Urothelium cell line (cell line): ENCODE measurements at regions not wholly inside any gene's neighbourhood (a gene's known extent, or its start where the extent isn't known, plus 50 kb on each side); places are given as distances from the start of the nearest gene placed in this dataset.

Experiments
- DNase-seq: peaks from one replicate; pipeline ENCODE4 v3.0.0; 2011; ENCODE audit warnings: low spot score, mixed read lengths
- FAIRE-seq: peaks from 2 replicates; lab custom pipeline; 2011; peaks lifted over from hg19 to GRCh38; lab: Jason Lieb, UNC

- peak; percentile 81 for DNase-seq
- FAIRE-seq = peak; percentile 62
Observed at GRCh38 chr11:110896358-110896757, 184.1 kb upstream of the ARHGAP20 start.

GRCh38 chr11:110894224-110894623 is 182.0 kb upstream of the ARHGAP20 start:
- no peak for DNase-seq
- no peak for FAIRE-seq

GRCh38 chr11:110892741-110893285 is 180.6 kb upstream of the ARHGAP20 start:
- DNase-seq (no peak), FAIRE-seq (no peak)

- no peak for DNase-seq
- FAIRE-seq = no peak
Observed at GRCh38 chr11:110891411-110891810, 179.2 kb upstream of the ARHGAP20 start.

- no peak for FAIRE-seq
Observed at GRCh38 chr11:110890995-110891394, 178.8 kb upstream of the ARHGAP20 start.

GRCh38 chr11:110886288-110886970 is 174.2 kb upstream of the ARHGAP20 start:
- DNase-seq (no peak), FAIRE-seq (no peak)

More at GRCh38 chr11:110890995-110891394, 178.8 kb upstream of the ARHGAP20 start:
- no peak for DNase-seq

GRCh38 chr11:110883256-110883655 is 171.0 kb upstream of the ARHGAP20 start:
- FAIRE-seq (no peak), DNase-seq (no peak)

GRCh38 chr11:110878513-110878912 is 166.3 kb upstream of the ARHGAP20 start:
- no peak for FAIRE-seq

GRCh38 chr11:110874437-110875030 is 162.3 kb upstream of the ARHGAP20 start:
- FAIRE-seq = no peak
- no peak for DNase-seq

More at GRCh38 chr11:110878513-110878912, 166.3 kb upstream of the ARHGAP20 start:
- DNase-seq = no peak

GRCh38 chr11:110873975-110874374 is 161.7 kb upstream of the ARHGAP20 start:
- DNase-seq = no peak
- no peak for FAIRE-seq

- DNase-seq = no peak
Observed at GRCh38 chr11:110870816-110871522, 158.7 kb upstream of the ARHGAP20 start.

GRCh38 chr11:110867951-110868350 is 155.7 kb upstream of the ARHGAP20 start:
- no peak for FAIRE-seq
- DNase-seq = no peak

More at GRCh38 chr11:110870816-110871522, 158.7 kb upstream of the ARHGAP20 start:
- peak; percentile 73 for FAIRE-seq

GRCh38 chr11:110866081-110866480 is 153.8 kb upstream of the ARHGAP20 start:
- DNase-seq = no peak
- no peak for FAIRE-seq

- FAIRE-seq (no peak), DNase-seq (no peak)
Observed at GRCh38 chr11:110862407-110862806, 150.2 kb upstream of the ARHGAP20 start.

GRCh38 chr11:110860461-110860860 is 148.2 kb upstream of the ARHGAP20 start:
- FAIRE-seq (no peak), DNase-seq (no peak)

- no peak for DNase-seq
- no peak for FAIRE-seq
Observed at GRCh38 chr11:110859998-110860397, 147.8 kb upstream of the ARHGAP20 start.

- DNase-seq (no peak), FAIRE-seq (no peak)
Observed at GRCh38 chr11:110859240-110859840, 147.1 kb upstream of the ARHGAP20 start.

GRCh38 chr11:110858547-110858921 is 146.3 kb upstream of the ARHGAP20 start:
- DNase-seq (no peak), FAIRE-seq (no peak)

GRCh38 chr11:110857892-110858546 is 145.8 kb upstream of the ARHGAP20 start:
- no peak for DNase-seq
- peak; percentile 76 for FAIRE-seq

GRCh38 chr11:110856996-110857812 is 145.0 kb upstream of the ARHGAP20 start:
- FAIRE-seq = no peak

More at GRCh38 chr11:110856996-110857812, 145.0 kb upstream of the ARHGAP20 start:
- DNase-seq = no peak
